ENCODE measurements at regions not wholly inside any gene's neighbourhood (a gene's known extent, or its start where the extent isn't known, plus 50 kb on each side); places are given as distances from the start of the nearest gene placed in this dataset.

- no peak for TF ChIP-seq CTCF (optimal IDR thresholded peaks at IDR 0.05 in 1 of 3, IDR thresholded peaks at IDR 0.05 in 1 of 3, conservative IDR thresholded peaks at IDR 0.05 in 1 of 3; ENCODE audit: extremely low read depth in 1 of 3, insufficient read depth in 2 of 3, low read length in 3 of 3)
- TF ChIP-seq EZH2 (IDR thresholded peaks at IDR 0.05; ENCODE audit: low read length): no peak
Measured at GRCh38 chr12:31890295-31891285, 68.6 kb upstream of the RESF1 start.

Measured in keratinocyte (primary cell).